ENCODE measurements at regions not wholly inside any gene's neighbourhood (a gene's known extent, or its start where the extent isn't known, plus 50 kb on each side); places are given as distances from the start of the nearest gene placed in this dataset.

DNA sequence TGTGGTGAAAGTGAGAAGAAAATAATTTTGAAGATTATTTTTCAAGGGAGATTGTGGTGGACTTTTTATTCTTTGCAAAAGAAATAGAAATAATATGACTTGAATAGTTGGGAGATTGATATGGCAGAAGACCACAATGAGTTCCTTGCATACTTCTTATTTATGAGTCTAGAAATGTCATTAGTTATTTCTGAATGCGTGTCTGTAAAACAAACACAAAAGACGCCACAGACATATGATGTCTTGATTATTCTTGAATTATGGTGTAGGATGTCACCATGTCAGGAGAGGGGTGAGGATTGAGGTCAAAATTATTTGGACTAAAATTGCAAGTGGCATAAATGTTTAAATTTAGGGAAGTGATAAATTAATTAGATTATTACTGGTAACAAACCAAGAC is 440.7 kb upstream of the PDE3A start:
- intact Hi-C loops (cut with micrococcal nuclease), result no loop called here
- no peak overlapping the region for H3K27ac ChIP-seq (replicated peaks)
- H3K4me1 ChIP-seq, result no peaks in the 10 kb centered on the region
- TF ChIP-seq, protein P1, sequence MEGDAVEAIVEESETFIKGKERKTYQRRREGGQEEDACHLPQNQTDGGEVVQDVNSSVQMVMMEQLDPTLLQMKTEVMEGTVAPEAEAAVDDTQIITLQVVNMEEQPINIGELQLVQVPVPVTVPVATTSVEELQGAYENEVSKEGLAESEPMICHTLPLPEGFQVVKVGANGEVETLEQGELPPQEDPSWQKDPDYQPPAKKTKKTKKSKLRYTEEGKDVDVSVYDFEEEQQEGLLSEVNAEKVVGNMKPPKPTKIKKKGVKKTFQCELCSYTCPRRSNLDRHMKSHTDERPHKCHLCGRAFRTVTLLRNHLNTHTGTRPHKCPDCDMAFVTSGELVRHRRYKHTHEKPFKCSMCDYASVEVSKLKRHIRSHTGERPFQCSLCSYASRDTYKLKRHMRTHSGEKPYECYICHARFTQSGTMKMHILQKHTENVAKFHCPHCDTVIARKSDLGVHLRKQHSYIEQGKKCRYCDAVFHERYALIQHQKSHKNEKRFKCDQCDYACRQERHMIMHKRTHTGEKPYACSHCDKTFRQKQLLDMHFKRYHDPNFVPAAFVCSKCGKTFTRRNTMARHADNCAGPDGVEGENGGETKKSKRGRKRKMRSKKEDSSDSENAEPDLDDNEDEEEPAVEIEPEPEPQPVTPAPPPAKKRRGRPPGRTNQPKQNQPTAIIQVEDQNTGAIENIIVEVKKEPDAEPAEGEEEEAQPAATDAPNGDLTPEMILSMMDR (IDR thresholded peaks at IDR 0.05; ENCODE audit: borderline replicate concordance), result no peak
- H3K9me3 ChIP-seq (replicated peaks), result peaks cover 8% of the 10 kb centered on the region
- no peak for DNase-seq
- H3K36me3 ChIP-seq, result no peaks in the 10 kb centered on the region
- no peak overlapping the region for H3K4me3 ChIP-seq
- H3K27me3 ChIP-seq (ENCODE audit: low read depth), result no peaks in the 10 kb centered on the region

DNA sequence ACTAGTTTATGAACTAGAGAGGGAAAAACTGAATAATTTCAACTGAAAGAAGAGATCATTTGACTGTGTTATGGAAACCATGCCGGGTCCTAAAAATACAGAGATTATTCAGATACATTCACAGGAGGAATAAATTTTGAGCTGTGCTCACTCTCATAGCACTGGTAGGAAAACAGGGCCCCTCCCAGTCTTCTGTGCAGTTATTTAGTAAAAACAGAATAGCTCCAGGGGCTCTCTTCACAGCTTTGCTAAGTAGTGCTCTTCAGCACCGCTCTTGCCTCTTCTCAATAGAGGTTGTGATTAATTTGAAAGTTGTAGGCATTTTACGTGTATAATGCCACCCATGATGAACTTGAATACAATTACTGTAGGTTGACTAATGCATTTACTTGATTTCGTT is 435.9 kb upstream of the PDE3A start:
- Histone ChIP-seq H3K27me3 (ENCODE audit: low read depth) (no peaks in the 10 kb centered on the region), H3K4me3 (no peak overlapping the region), H3K27ac (replicated peaks) (no peak overlapping the region), H3K9me3 (replicated peaks) (no peaks in the 10 kb centered on the region), H3K36me3 (no peaks in the 10 kb centered on the region), H3K4me1 (no peaks in the 10 kb centered on the region)
- no peak for DNase-seq
- intact Hi-C loops (cut with micrococcal nuclease), result no loop called here
- TF ChIP-seq, protein P1 (IDR thresholded peaks at IDR 0.05; ENCODE audit: borderline replicate concordance), result no peak

GRCh38 chr12:19933924-19934323 is 434.4 kb upstream of the PDE3A start:
- DNase-seq, result no peak
- no peaks in the 10 kb centered on the region for H3K9me3 ChIP-seq (replicated peaks)
- no peak overlapping the region for H3K4me3 ChIP-seq
- no peaks in the 10 kb centered on the region for H3K36me3 ChIP-seq
- no peaks in the 10 kb centered on the region for H3K4me1 ChIP-seq
- intact Hi-C loops (cut with micrococcal nuclease), result no loop called here
- H3K27me3 ChIP-seq (ENCODE audit: low read depth), result no peaks in the 10 kb centered on the region
- TF ChIP-seq, protein P1 (IDR thresholded peaks at IDR 0.05; ENCODE audit: borderline replicate concordance), result no peak
- H3K27ac ChIP-seq (replicated peaks), result no peak overlapping the region

DNA sequence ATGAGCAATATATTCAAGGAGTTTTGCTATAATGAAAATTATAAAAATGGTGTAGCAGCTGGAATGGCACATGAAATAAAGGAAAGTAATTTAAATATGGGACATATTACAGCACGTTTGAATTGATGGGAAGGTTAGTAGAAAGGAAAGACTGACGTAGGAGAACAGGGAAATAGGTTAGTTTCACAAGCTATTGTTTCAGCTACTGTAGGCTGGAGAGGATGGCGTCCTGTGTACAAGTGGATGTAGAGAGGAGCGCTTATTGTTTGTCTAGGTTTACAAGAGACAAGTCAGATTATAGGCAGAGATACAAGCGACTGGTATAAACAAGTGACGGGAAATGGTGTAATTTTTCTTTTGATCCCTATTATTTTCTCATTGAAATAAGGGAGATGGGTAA is 431.2 kb upstream of the PDE3A start:
- Histone ChIP-seq H3K4me1 (no peaks in the 10 kb centered on the region), H3K27me3 (ENCODE audit: low read depth) (no peaks in the 10 kb centered on the region), H3K36me3 (no peaks in the 10 kb centered on the region), H3K4me3 (no peak overlapping the region), H3K9me3 (replicated peaks) (no peaks in the 10 kb centered on the region), H3K27ac (replicated peaks) (no peak overlapping the region)
- DNase-seq, result no peak
- TF ChIP-seq, protein P1 (IDR thresholded peaks at IDR 0.05; ENCODE audit: borderline replicate concordance), result no peak
- intact Hi-C loops (cut with micrococcal nuclease), result no loop called here

GRCh38 chr12:19938031-19938430 is 430.3 kb upstream of the PDE3A start:
- intact Hi-C loops (cut with micrococcal nuclease), result no loop called here
- no peak overlapping the region for H3K4me3 ChIP-seq
- H3K27me3 ChIP-seq (ENCODE audit: low read depth), result no peaks in the 10 kb centered on the region
- TF ChIP-seq, protein P1 (IDR thresholded peaks at IDR 0.05; ENCODE audit: borderline replicate concordance), result no peak
- no peak for DNase-seq
- no peaks in the 10 kb centered on the region for H3K36me3 ChIP-seq
- H3K27ac ChIP-seq (replicated peaks), result no peak overlapping the region
- no peaks in the 10 kb centered on the region for H3K9me3 ChIP-seq (replicated peaks)
- no peaks in the 10 kb centered on the region for H3K4me1 ChIP-seq

DNA sequence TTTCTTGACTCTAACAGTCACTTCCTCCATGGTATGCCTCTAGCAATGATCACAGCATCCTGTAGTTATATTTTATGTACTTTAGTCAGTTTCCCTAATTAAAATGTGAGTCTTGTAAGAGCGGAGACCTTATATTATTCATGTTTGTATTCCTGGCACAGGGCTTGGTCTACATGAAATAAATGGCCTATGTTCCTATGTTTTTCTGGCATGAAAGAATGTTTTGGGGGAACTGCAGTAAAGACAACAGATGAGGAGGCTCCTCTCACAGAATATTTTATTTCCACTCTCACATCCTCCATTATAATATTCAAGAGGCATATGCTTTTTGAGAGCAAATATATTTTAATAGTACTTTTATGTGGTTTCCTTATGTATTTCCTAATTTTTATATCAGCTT is 429.8 kb upstream of the PDE3A start:
- no peak for DNase-seq
- H3K4me1 ChIP-seq, result no peaks in the 10 kb centered on the region
- intact Hi-C loops (cut with micrococcal nuclease), result no loop called here
- no peaks in the 10 kb centered on the region for H3K9me3 ChIP-seq (replicated peaks)
- no peak overlapping the region for H3K27ac ChIP-seq (replicated peaks)
- no peaks in the 10 kb centered on the region for H3K36me3 ChIP-seq
- H3K27me3 ChIP-seq (ENCODE audit: low read depth), result no peaks in the 10 kb centered on the region
- TF ChIP-seq, protein P1 (IDR thresholded peaks at IDR 0.05; ENCODE audit: borderline replicate concordance), result no peak
- H3K4me3 ChIP-seq, result no peak overlapping the region

Data from left ventricle myocardium inferior (tissue), 1 donor.